ENCODE measurements at regions not wholly inside any gene's neighbourhood (a gene's known extent, or its start where the extent isn't known, plus 50 kb on each side); places are given as distances from the start of the nearest gene placed in this dataset.

- no peaks in the 10 kb centered on the region for H3K36me3 ChIP-seq (ENCODE audit: control insufficient read depth in 2 of 2, insufficient read depth in 2 of 2, low read length in 1 of 2)
- no peak overlapping the region for H3K27ac ChIP-seq (ENCODE audit: low read depth in 1 of 2, low read length in 1 of 2)
- no peak for DNase-seq (ENCODE audit: low read depth in 6 of 9, low spot score in 9 of 9)
- H3K9me3 ChIP-seq (ENCODE audit: control insufficient read depth in 2 of 2, insufficient read depth in 1 of 2, low read length in 1 of 2) = no peaks in the 10 kb centered on the region
- no peaks in the 10 kb centered on the region for H3K4me1 ChIP-seq (ENCODE audit: control insufficient read depth in 2 of 2, insufficient read depth in 2 of 2, low read length in 2 of 2)
- no peak overlapping the region for H3K4me3 ChIP-seq (ENCODE audit: low read length in 2 of 2)
- H3K27me3 ChIP-seq (ENCODE audit: control insufficient read depth in 2 of 2, insufficient read depth in 1 of 2, low read length in 1 of 2) = no peaks in the 10 kb centered on the region
Observed at GRCh38 chr11:37371346-37371970, 773.4 kb upstream of the RAG2 start.

DNA sequence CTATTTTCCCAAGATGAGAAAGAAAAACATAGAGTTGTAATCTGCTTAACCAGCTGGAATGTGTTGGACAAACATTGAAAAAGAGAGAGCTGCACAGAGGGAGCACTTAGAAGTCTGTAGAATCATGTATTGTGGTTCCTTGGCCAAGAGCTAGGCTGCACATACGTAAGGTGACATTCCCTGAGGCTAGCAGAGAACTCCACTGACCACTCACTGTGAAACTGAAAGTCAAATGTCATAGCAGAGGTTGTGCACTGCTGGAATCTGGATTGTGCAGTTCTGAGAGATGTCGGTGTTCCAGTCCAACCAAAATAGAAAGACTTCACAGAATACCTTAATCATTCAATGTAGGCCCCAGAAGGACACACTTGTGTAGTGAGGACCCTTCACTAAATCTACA lies 772.8 kb upstream of the RAG2 start:
- no peak overlapping the region for H3K27ac ChIP-seq (ENCODE audit: low read depth in 1 of 2, low read length in 1 of 2)
- DNase-seq (ENCODE audit: low read depth in 6 of 9, low spot score in 9 of 9) = no peak
- no peaks in the 10 kb centered on the region for H3K36me3 ChIP-seq (ENCODE audit: control insufficient read depth in 2 of 2, insufficient read depth in 2 of 2, low read length in 1 of 2)
- no peaks in the 10 kb centered on the region for H3K4me1 ChIP-seq (ENCODE audit: control insufficient read depth in 2 of 2, insufficient read depth in 2 of 2, low read length in 2 of 2)
- no peaks in the 10 kb centered on the region for H3K9me3 ChIP-seq (ENCODE audit: control insufficient read depth in 2 of 2, insufficient read depth in 1 of 2, low read length in 1 of 2)
- WGBS = 88% methylated on average over 2 of the region's 2 CpGs
- H3K27me3 ChIP-seq (ENCODE audit: control insufficient read depth in 2 of 2, insufficient read depth in 1 of 2, low read length in 1 of 2) = no peaks in the 10 kb centered on the region
- H3K4me3 ChIP-seq (ENCODE audit: low read length in 2 of 2) = no peak overlapping the region

- H3K4me3 ChIP-seq (ENCODE audit: low read length in 2 of 2) = no peak overlapping the region
- no peaks in the 10 kb centered on the region for H3K27me3 ChIP-seq (ENCODE audit: control insufficient read depth in 2 of 2, insufficient read depth in 1 of 2, low read length in 1 of 2)
- DNase-seq (ENCODE audit: low read depth in 6 of 9, low spot score in 9 of 9) = no peak
- 95% methylated on average over 5 of the region's 5 CpGs for WGBS
- no peaks in the 10 kb centered on the region for H3K4me1 ChIP-seq (ENCODE audit: control insufficient read depth in 2 of 2, insufficient read depth in 2 of 2, low read length in 2 of 2)
- no peaks in the 10 kb centered on the region for H3K36me3 ChIP-seq (ENCODE audit: control insufficient read depth in 2 of 2, insufficient read depth in 2 of 2, low read length in 1 of 2)
- H3K9me3 ChIP-seq (ENCODE audit: control insufficient read depth in 2 of 2, insufficient read depth in 1 of 2, low read length in 1 of 2) = peaks cover 0 to 6% of the 10 kb centered on the region in 2 donors
- no peak overlapping the region for H3K27ac ChIP-seq (ENCODE audit: low read depth in 1 of 2, low read length in 1 of 2)
Observed at GRCh38 chr11:37364246-37364839, 766.3 kb upstream of the RAG2 start.

DNA sequence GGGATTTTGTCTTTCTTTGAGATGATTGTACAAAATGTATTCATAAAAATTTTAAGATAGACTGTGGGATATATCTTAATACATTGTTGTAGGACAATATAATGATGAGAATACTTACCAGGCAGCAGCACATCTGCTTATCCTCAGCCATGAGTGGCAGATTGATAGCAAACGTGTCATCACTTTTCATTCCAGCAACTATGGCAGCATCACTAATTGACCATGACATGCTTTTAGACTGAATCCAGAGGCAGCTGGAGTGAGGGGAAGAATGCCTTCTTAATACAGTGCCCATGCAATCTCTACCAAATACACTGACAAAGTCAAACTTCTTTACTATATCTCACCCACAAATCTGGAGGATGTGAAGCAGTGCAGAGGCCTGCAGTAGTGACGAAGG lies 755.2 kb upstream of the RAG2 start:
- Histone ChIP-seq H3K27ac (ENCODE audit: low read depth in 1 of 2, low read length in 1 of 2) (no peak overlapping the region), H3K4me3 (ENCODE audit: low read length in 2 of 2) (no peak overlapping the region)

GRCh38 chr11:37352485-37352884 lies 754.4 kb upstream of the RAG2 start:
- no peaks in the 10 kb centered on the region for H3K27me3 ChIP-seq (ENCODE audit: control insufficient read depth in 2 of 2, insufficient read depth in 1 of 2, low read length in 1 of 2)
- 91% methylated on average over 3 of the region's 3 CpGs for WGBS
- no peak overlapping the region for H3K27ac ChIP-seq (ENCODE audit: low read depth in 1 of 2, low read length in 1 of 2)
- no peak for DNase-seq (ENCODE audit: low read depth in 6 of 9, low spot score in 9 of 9)
- H3K9me3 ChIP-seq (ENCODE audit: control insufficient read depth in 2 of 2, insufficient read depth in 1 of 2, low read length in 1 of 2) = no peaks in the 10 kb centered on the region
- H3K4me1 ChIP-seq (ENCODE audit: control insufficient read depth in 2 of 2, insufficient read depth in 2 of 2, low read length in 2 of 2) = no peaks in the 10 kb centered on the region
- no peaks in the 10 kb centered on the region for H3K36me3 ChIP-seq (ENCODE audit: control insufficient read depth in 2 of 2, insufficient read depth in 2 of 2, low read length in 1 of 2)
- H3K4me3 ChIP-seq (ENCODE audit: low read length in 2 of 2) = no peak overlapping the region

More for the DNA sequence above, 755.2 kb upstream of the RAG2 start:
- whole genome bisulfite sequencing = 84% methylated on average over 2 of the region's 2 CpGs
- no peaks in the 10 kb centered on the region for H3K4me1 ChIP-seq (ENCODE audit: control insufficient read depth in 2 of 2, insufficient read depth in 2 of 2, low read length in 2 of 2)
- no peak for DNase-seq (ENCODE audit: low read depth in 6 of 9, low spot score in 9 of 9)
- no peaks in the 10 kb centered on the region for H3K9me3 ChIP-seq (ENCODE audit: control insufficient read depth in 2 of 2, insufficient read depth in 1 of 2, low read length in 1 of 2)
- H3K36me3 ChIP-seq (ENCODE audit: control insufficient read depth in 2 of 2, insufficient read depth in 2 of 2, low read length in 1 of 2) = no peaks in the 10 kb centered on the region
- H3K27me3 ChIP-seq (ENCODE audit: control insufficient read depth in 2 of 2, insufficient read depth in 1 of 2, low read length in 1 of 2) = no peaks in the 10 kb centered on the region

DNA sequence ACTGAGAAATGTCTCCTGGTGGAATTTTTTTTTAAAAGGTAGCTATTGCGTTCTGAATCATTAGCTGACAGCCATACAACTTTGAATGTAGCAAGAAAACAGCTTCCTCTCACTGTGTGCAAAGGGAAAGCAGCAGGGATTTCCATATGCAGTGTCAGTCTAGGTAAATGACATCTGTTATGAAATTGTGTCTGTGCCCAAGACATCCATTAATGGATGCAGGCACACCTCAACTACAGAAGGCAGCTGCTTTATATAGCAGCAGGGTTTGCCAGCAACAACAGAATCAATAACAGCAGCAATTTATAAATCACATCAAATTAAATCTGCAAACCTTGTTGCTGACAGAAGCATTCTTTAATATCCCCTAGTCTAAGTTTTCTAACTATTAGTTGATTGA lies 745.3 kb upstream of the RAG2 start:
- DNase-seq (ENCODE audit: low read depth in 6 of 9, low spot score in 9 of 9) = no peak
- Histone ChIP-seq H3K36me3 (ENCODE audit: control insufficient read depth in 2 of 2, insufficient read depth in 2 of 2, low read length in 1 of 2) (no peaks in the 10 kb centered on the region), H3K9me3 (ENCODE audit: control insufficient read depth in 2 of 2, insufficient read depth in 1 of 2, low read length in 1 of 2) (no peaks in the 10 kb centered on the region), H3K4me1 (ENCODE audit: control insufficient read depth in 2 of 2, insufficient read depth in 2 of 2, low read length in 2 of 2) (no peaks in the 10 kb centered on the region), H3K27me3 (ENCODE audit: control insufficient read depth in 2 of 2, insufficient read depth in 1 of 2, low read length in 1 of 2) (no peaks in the 10 kb centered on the region), H3K4me3 (ENCODE audit: low read length in 2 of 2) (no peak overlapping the region), H3K27ac (ENCODE audit: low read depth in 1 of 2, low read length in 1 of 2) (no peak overlapping the region)
- WGBS = 83% methylated on average over 1 of the region's 1 CpG

DNA sequence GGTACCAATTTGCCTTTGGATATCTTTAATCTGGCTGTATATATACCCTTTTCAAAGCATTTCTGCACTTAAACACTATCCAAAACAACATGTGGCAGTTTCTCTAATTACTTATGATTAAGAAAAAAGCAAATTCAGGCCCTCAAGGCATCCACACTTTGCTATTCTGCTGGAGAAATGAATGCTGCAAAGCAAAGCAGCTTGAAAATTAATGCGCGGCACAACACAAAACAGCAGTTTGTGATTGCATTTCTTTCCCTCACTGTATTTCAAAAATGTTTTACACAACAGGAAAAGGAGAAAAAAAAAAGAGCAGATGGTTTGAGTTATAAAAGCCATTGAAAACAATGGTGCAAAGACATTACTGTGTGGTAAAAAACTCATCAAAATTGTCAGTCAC lies 738.4 kb upstream of the RAG2 start:
- WGBS = 97% methylated on average over 2 of the region's 2 CpGs
- Histone ChIP-seq H3K27ac (ENCODE audit: low read depth in 1 of 2, low read length in 1 of 2) (no peak overlapping the region), H3K4me1 (ENCODE audit: control insufficient read depth in 2 of 2, insufficient read depth in 2 of 2, low read length in 2 of 2) (no peaks in the 10 kb centered on the region), H3K27me3 (ENCODE audit: control insufficient read depth in 2 of 2, insufficient read depth in 1 of 2, low read length in 1 of 2) (no peaks in the 10 kb centered on the region), H3K36me3 (ENCODE audit: control insufficient read depth in 2 of 2, insufficient read depth in 2 of 2, low read length in 1 of 2) (no peaks in the 10 kb centered on the region), H3K9me3 (ENCODE audit: control insufficient read depth in 2 of 2, insufficient read depth in 1 of 2, low read length in 1 of 2) (no peaks in the 10 kb centered on the region), H3K4me3 (ENCODE audit: low read length in 2 of 2) (no peak overlapping the region)
- DNase-seq (ENCODE audit: low read depth in 6 of 9, low spot score in 9 of 9) = no peak

GRCh38 chr11:37333345-37333744 lies 735.3 kb upstream of the RAG2 start:
- 97% methylated on average over 1 of the region's 1 CpG for WGBS
- Histone ChIP-seq H3K4me3 (ENCODE audit: low read length in 2 of 2) (no peak overlapping the region), H3K4me1 (ENCODE audit: control insufficient read depth in 2 of 2, insufficient read depth in 2 of 2, low read length in 2 of 2) (no peaks in the 10 kb centered on the region), H3K27me3 (ENCODE audit: control insufficient read depth in 2 of 2, insufficient read depth in 1 of 2, low read length in 1 of 2) (no peaks in the 10 kb centered on the region), H3K27ac (ENCODE audit: low read depth in 1 of 2, low read length in 1 of 2) (no peak overlapping the region), H3K36me3 (ENCODE audit: control insufficient read depth in 2 of 2, insufficient read depth in 2 of 2, low read length in 1 of 2) (no peaks in the 10 kb centered on the region), H3K9me3 (ENCODE audit: control insufficient read depth in 2 of 2, insufficient read depth in 1 of 2, low read length in 1 of 2) (no peaks in the 10 kb centered on the region)
- DNase-seq (ENCODE audit: low read depth in 6 of 9, low spot score in 9 of 9) = no peak

GRCh38 chr11:37323843-37324242 lies 725.8 kb upstream of the RAG2 start:
- Histone ChIP-seq H3K4me1 (ENCODE audit: control insufficient read depth in 2 of 2, insufficient read depth in 2 of 2, low read length in 2 of 2) (no peaks in the 10 kb centered on the region), H3K9me3 (ENCODE audit: control insufficient read depth in 2 of 2, insufficient read depth in 1 of 2, low read length in 1 of 2) (no peaks in the 10 kb centered on the region), H3K27me3 (ENCODE audit: control insufficient read depth in 2 of 2, insufficient read depth in 1 of 2, low read length in 1 of 2) (no peaks in the 10 kb centered on the region), H3K36me3 (ENCODE audit: control insufficient read depth in 2 of 2, insufficient read depth in 2 of 2, low read length in 1 of 2) (no peaks in the 10 kb centered on the region), H3K4me3 (ENCODE audit: low read length in 2 of 2) (no peak overlapping the region), H3K27ac (ENCODE audit: low read depth in 1 of 2, low read length in 1 of 2) (no peak overlapping the region)
- no peak for DNase-seq (ENCODE audit: low read depth in 6 of 9, low spot score in 9 of 9)
